Endodermal cell (in vitro differentiated cells): ENCODE measurements at regions not wholly inside any gene's neighbourhood (a gene's known extent, or its start where the extent isn't known, plus 50 kb on each side); places are given as distances from the start of the nearest gene placed in this dataset.

Experiments used
- DNase-seq: peaks from one replicate; pipeline ENCODE4 v3.0.0-alpha.2; 2017
- H3K27ac ChIP-seq: 2 replicates; pipeline ENCODE4 v1.5.1; 2013; ENCODE audit warnings: mild to moderate bottlenecking, low read depth, low read length, moderate library complexity
- H3K27me3 ChIP-seq: 2 replicates; pipeline ENCODE4 v1.6.1; 2013; ENCODE audit warnings: mild to moderate bottlenecking, low read length, moderate library complexity; ENCODE audit not compliant: insufficient read depth, control insufficient read depth, poor library complexity, severe bottlenecking
- H3K36me3 ChIP-seq: 2 replicates; pipeline ENCODE4 v1.7.0; 2013; ENCODE audit warnings: mild to moderate bottlenecking, low read length, moderate library complexity; ENCODE audit not compliant: control insufficient read depth, insufficient read depth
- H3K4me1 ChIP-seq: one replicate; pipeline ENCODE4 v1.7.0; 2013; ENCODE audit warnings: low read length; ENCODE audit not compliant: control insufficient read depth, insufficient read depth
- H3K4me3 ChIP-seq: 2 replicates; pipeline ENCODE4 v1.5.1; 2013; ENCODE audit warnings: mild to moderate bottlenecking, low read length, moderate library complexity
- H3K9ac ChIP-seq: 2 replicates; pipeline ENCODE4 v1.6.1; 2013; ENCODE audit warnings: mild to moderate bottlenecking, low read length, moderate library complexity; ENCODE audit not compliant: poor library complexity, severe bottlenecking; ENCODE audit errors: extremely low read depth
- H3K9me3 ChIP-seq: 2 replicates; pipeline ENCODE4 v1.6.1; 2013; ENCODE audit warnings: mild to moderate bottlenecking, low read length, moderate library complexity; ENCODE audit not compliant: control insufficient read depth
- H3K27ac Mint-ChIP-seq: 2 replicates; pipeline ENCODE4 v1.8.0; 2020; ENCODE audit warnings: mixed read lengths
- H3K27me3 Mint-ChIP-seq: 2 replicates; pipeline ENCODE4 v1.8.0; 2021; ENCODE audit warnings: mild to moderate bottlenecking, mixed read lengths; ENCODE audit not compliant: insufficient read depth
- H3K36me3 Mint-ChIP-seq: 2 replicates; pipeline ENCODE4 v1.8.0; 2020; ENCODE audit warnings: low read depth, mixed read lengths
- H3K4me1 Mint-ChIP-seq: 2 replicates; pipeline ENCODE4 v1.8.0; 2020; ENCODE audit warnings: mixed read lengths
- H3K4me3 Mint-ChIP-seq: 2 replicates; pipeline ENCODE4 v1.8.0; 2020; ENCODE audit warnings: mild to moderate bottlenecking, moderate library complexity, mixed read lengths
- H3K9me3 Mint-ChIP-seq: 2 replicates; pipeline ENCODE4 v1.8.0; 2020; ENCODE audit warnings: mild to moderate bottlenecking, mixed read lengths
- WGBS, 2 experiments: methylation state at CpG; one replicate each; pipeline versions ENCODE4 v1.1.5 to v1.1.7; 2013; ENCODE audit warnings: missing lambda C conversion rate in 2 of 2, mixed read lengths in 1 of 2; ENCODE audit not compliant: insufficient coverage in 1 of 2, insufficient read length in 1 of 2; 5-methylcytosine and 5-hydroxymethylcytosine counted together
- TF ChIP-seq, protein P1 (sequence below): fragments of 200-600 bp; sonication (generic); conservative IDR thresholded peaks from 2 replicates; pipeline ENCODE4 v1.5.0; 2021; ENCODE audit warnings: antibody characterized with exemption, mild to moderate bottlenecking

- 87 to 90% methylated on average over 7 to 8 of the region's 8 CpGs for WGBS, 2 experiments
- Mint-ChIP-seq H3K27me3 (no peaks in the 10 kb centered on the region), H3K4me1 (peaks cover 7% of the 10 kb centered on the region), H3K9me3 (peaks cover 2% of the 10 kb centered on the region), H3K36me3 (no peaks in the 10 kb centered on the region), H3K27ac (no peak overlapping the region), H3K4me3 (no peak overlapping the region)
- no peak for DNase-seq
- Histone ChIP-seq H3K4me1 (no peaks in the 10 kb centered on the region), H3K36me3 (no peaks in the 10 kb centered on the region), H3K4me3 (no peak overlapping the region), H3K9me3 (no peaks in the 10 kb centered on the region), H3K27me3 (no peaks in the 10 kb centered on the region), H3K9ac (no peak overlapping the region), H3K27ac (no peak overlapping the region)
- TF ChIP-seq, protein P1, sequence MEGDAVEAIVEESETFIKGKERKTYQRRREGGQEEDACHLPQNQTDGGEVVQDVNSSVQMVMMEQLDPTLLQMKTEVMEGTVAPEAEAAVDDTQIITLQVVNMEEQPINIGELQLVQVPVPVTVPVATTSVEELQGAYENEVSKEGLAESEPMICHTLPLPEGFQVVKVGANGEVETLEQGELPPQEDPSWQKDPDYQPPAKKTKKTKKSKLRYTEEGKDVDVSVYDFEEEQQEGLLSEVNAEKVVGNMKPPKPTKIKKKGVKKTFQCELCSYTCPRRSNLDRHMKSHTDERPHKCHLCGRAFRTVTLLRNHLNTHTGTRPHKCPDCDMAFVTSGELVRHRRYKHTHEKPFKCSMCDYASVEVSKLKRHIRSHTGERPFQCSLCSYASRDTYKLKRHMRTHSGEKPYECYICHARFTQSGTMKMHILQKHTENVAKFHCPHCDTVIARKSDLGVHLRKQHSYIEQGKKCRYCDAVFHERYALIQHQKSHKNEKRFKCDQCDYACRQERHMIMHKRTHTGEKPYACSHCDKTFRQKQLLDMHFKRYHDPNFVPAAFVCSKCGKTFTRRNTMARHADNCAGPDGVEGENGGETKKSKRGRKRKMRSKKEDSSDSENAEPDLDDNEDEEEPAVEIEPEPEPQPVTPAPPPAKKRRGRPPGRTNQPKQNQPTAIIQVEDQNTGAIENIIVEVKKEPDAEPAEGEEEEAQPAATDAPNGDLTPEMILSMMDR: no peak
Measured at GRCh38 chr2:19207452-19207851, 151.0 kb downstream of the OSR1 start.

GRCh38 chr2:19205983-19206533 lies 152.4 kb downstream of the OSR1 start:
- Histone ChIP-seq H3K9me3 (no peaks in the 10 kb centered on the region), H3K36me3 (no peaks in the 10 kb centered on the region), H3K4me3 (no peak overlapping the region), H3K4me1 (no peaks in the 10 kb centered on the region), H3K27me3 (no peaks in the 10 kb centered on the region), H3K9ac (no peak overlapping the region), H3K27ac (no peak overlapping the region)
- TF ChIP-seq, protein P1: no peak
- Mint-ChIP-seq H3K4me1 (peaks cover 7% of the 10 kb centered on the region), H3K27me3 (no peaks in the 10 kb centered on the region), H3K36me3 (no peaks in the 10 kb centered on the region), H3K27ac (no peak overlapping the region), H3K4me3 (no peak overlapping the region), H3K9me3 (peaks cover 2% of the 10 kb centered on the region)
- DNase-seq: no peak
- 89 to 95% methylated on average over 4 of the region's 4 CpGs for WGBS, 2 experiments

DNA sequence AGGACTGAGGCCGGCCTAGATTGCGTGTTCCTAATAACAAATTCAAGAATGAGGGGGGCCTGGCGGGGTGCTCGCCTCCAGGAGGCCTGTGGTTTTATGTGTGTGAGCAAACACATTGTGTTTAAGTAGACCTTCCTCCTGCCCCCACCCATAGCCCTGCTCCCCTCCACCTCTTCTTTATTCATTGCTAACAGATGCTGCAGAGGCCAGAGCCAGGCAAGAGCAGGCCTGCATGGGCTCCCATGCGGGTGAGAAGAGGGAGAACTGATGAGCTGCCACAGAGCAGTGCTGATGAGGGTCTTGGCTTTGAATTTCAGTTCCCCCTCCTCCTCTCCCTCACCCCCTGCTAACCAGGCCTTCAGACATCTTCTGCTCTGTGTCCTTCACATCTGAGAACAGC lies 154.6 kb downstream of the OSR1 start:
- TF ChIP-seq, protein P1: no peak
- no peak overlapping the region for H3K27ac Mint-ChIP-seq
- H3K27me3 Mint-ChIP-seq: no peaks in the 10 kb centered on the region
- H3K4me3 ChIP-seq: no peak overlapping the region
- peaks cover 4% of the 10 kb centered on the region for H3K4me1 Mint-ChIP-seq
- no peaks in the 10 kb centered on the region for H3K4me1 ChIP-seq
- WGBS, 2 experiments: 96% methylated on average over 5 of the region's 5 CpGs; no CpG with 5 or more reads in 1 of the 2 experiments
- no peak overlapping the region for H3K27ac ChIP-seq
- DNase-seq: no peak
- H3K27me3 ChIP-seq: no peaks in the 10 kb centered on the region
- H3K36me3 Mint-ChIP-seq: no peaks in the 10 kb centered on the region
- H3K9ac ChIP-seq: no peak overlapping the region
- H3K9me3 Mint-ChIP-seq: no peaks in the 10 kb centered on the region
- H3K36me3 ChIP-seq: no peaks in the 10 kb centered on the region
- no peak overlapping the region for H3K4me3 Mint-ChIP-seq
- H3K9me3 ChIP-seq: no peaks in the 10 kb centered on the region
